SK-N-SH (cell line): ENCODE measurements at regions not wholly inside any gene's neighbourhood (a gene's known extent, or its start where the extent isn't known, plus 50 kb on each side); places are given as distances from the start of the nearest gene placed in this dataset.

Experiments used
- TAF1 ChIP-seq: IDR thresholded peaks from 2 replicates; pipeline ENCODE4 v1.6.1; 2012; ENCODE audit warnings: low read depth, mild to moderate bottlenecking, low read length, moderate library complexity, borderline replicate concordance
- TF ChIP-seq, protein P1 (sequence below): fragments of 200-600 bp; sonication (generic); IDR thresholded peaks from 2 replicates; pipeline ENCODE4 v1.6.1; 2017; ENCODE audit warnings: antibody characterized with exemption, mild to moderate bottlenecking, moderate library complexity

DNA sequence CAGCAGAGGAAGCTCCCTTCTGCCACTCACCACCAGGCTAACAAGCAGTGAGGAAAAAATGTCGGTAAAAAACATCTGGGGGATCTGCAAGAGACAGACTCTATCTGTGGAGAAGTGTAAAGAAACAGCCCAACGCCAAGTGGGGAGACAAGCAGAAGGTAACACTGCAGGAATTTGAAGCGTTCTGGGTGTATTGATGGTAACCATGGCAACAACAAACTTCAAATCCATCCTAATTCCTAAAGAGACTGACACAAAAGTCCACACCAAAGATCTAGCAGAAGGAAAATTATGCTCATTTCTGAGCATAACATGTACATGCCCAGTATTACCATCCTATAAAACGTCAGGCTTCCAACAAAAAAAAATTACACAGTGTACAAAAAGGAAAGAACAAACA is 449.3 kb downstream of the GABRB3 start:
- TF ChIP-seq, protein P1, sequence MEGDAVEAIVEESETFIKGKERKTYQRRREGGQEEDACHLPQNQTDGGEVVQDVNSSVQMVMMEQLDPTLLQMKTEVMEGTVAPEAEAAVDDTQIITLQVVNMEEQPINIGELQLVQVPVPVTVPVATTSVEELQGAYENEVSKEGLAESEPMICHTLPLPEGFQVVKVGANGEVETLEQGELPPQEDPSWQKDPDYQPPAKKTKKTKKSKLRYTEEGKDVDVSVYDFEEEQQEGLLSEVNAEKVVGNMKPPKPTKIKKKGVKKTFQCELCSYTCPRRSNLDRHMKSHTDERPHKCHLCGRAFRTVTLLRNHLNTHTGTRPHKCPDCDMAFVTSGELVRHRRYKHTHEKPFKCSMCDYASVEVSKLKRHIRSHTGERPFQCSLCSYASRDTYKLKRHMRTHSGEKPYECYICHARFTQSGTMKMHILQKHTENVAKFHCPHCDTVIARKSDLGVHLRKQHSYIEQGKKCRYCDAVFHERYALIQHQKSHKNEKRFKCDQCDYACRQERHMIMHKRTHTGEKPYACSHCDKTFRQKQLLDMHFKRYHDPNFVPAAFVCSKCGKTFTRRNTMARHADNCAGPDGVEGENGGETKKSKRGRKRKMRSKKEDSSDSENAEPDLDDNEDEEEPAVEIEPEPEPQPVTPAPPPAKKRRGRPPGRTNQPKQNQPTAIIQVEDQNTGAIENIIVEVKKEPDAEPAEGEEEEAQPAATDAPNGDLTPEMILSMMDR = no peak
- TF ChIP-seq TAF1 = no peak
